VCaP (cell line): ENCODE measurements at regions not wholly inside any gene's neighbourhood (a gene's known extent, or its start where the extent isn't known, plus 50 kb on each side); places are given as distances from the start of the nearest gene placed in this dataset.

ENCODE experiments used
- H3K27ac ChIP-seq: fragments of 450-650 bp; 2 replicates; pipeline ENCODE4 v1.5.1; 2017
- TF ChIP-seq, protein P1 (sequence below): fragments of 450-650 bp; conservative IDR thresholded peaks from 2 replicates; pipeline ENCODE4 v1.5.1; 2017; ENCODE audit warnings: mild to moderate bottlenecking, moderate library complexity

DNA sequence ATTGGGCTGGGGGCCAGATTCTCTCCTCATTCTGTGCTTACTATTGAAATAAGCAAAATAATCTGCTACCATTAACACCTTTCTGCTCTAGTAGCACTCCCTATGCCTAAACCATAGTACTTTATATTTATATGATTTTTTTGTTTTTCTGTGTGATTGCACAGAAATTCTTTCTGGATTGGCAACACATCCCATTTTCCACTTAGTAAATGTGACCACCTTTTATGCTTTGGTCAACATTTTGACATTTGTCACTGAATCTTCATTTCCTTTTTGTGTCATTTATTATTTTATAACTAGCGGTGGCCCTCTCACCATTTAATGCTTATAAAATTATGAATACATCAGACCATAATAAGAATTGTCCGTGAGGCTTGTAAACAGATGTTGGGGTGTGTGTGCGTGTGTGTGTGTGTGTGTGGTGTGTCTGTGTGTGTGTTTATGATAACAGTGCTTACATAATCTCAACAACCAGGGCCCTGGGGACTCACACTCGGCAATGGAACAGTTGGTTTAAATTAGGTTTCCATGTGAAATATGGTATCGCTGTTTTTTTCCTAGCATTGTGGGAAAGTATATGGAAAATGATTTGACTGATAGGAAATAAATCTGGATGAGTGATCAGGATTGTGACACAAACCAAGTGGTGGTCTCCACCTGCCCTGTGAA, 138.9 kb downstream of the NOC3L start:
- H3K27ac ChIP-seq = no peak overlapping the region
- TF ChIP-seq, protein P1, sequence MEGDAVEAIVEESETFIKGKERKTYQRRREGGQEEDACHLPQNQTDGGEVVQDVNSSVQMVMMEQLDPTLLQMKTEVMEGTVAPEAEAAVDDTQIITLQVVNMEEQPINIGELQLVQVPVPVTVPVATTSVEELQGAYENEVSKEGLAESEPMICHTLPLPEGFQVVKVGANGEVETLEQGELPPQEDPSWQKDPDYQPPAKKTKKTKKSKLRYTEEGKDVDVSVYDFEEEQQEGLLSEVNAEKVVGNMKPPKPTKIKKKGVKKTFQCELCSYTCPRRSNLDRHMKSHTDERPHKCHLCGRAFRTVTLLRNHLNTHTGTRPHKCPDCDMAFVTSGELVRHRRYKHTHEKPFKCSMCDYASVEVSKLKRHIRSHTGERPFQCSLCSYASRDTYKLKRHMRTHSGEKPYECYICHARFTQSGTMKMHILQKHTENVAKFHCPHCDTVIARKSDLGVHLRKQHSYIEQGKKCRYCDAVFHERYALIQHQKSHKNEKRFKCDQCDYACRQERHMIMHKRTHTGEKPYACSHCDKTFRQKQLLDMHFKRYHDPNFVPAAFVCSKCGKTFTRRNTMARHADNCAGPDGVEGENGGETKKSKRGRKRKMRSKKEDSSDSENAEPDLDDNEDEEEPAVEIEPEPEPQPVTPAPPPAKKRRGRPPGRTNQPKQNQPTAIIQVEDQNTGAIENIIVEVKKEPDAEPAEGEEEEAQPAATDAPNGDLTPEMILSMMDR = no peak

DNA sequence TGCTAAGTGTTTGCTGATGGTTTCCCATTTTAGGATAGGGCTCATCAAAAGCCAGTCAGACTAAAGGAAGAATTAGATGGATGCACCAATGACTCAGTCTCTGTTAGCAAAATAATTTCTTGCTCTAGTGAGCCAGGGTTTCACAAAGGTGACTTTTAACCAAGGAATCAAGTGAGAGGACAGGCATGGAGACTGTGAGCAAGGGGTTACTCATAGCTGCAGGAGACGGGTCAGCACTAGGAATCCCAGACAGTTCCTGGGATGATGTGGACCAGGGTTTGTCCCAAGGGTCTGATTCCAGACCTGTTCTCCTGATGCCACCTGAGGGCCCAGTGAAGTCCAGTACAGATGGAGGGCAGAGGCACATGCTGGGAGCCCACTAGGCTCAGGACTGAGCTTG, 138.1 kb downstream of the NOC3L start:
- no peak overlapping the region for H3K27ac ChIP-seq
- TF ChIP-seq, protein P1 = no peak

DNA sequence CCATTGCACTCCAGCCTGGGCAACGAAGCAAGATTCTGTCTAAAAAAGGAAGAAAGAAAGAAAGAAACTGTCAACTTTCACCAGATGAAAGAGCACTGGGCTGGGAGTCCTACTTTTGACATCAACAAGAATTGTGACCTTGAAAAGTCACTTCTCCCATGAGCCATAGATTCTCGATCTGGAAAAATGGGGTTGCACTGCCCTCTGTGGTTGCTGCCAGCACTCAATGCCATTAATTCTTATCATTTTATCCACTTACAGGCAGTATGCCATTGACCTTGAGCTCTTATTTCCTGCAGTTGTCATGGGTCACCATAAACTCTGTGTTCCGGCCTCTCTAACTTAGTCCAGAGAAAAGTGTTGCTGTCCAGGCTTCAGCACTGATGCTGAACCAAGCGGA, 137.2 kb downstream of the NOC3L start:
- TF ChIP-seq, protein P1 = no peak
- no peak overlapping the region for H3K27ac ChIP-seq

DNA sequence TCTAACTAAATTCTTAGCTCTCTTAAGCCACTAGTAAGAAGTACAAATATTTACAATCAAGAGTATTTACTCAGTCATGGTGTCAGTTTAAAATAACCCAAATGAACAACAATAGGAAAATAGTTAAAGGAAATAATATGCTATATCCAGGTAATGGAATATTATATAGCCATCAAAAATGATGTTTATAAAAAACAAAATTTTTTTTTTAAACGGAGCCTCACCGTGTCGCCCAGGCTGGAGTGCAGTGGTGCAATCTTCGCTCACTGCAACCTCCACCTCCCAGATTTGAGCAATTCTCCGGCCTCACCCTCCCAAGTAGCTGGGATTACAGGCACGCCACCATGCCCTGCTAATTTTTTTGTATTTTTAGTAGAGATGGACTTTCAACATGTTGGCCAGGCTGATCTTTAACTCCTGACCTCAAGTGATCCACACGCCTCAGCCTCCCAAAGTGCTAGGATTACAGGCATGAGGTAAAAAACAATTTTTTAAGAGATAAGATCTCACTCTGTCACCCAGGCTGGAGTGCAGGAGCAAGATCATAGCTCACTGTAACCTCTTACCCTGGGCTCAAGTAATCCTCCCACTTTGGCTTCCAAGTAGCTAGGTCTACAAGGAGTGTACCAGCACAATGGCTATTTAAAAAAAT, 132.5 kb downstream of the NOC3L start:
- TF ChIP-seq, protein P1 = no peak
- no peak overlapping the region for H3K27ac ChIP-seq

DNA sequence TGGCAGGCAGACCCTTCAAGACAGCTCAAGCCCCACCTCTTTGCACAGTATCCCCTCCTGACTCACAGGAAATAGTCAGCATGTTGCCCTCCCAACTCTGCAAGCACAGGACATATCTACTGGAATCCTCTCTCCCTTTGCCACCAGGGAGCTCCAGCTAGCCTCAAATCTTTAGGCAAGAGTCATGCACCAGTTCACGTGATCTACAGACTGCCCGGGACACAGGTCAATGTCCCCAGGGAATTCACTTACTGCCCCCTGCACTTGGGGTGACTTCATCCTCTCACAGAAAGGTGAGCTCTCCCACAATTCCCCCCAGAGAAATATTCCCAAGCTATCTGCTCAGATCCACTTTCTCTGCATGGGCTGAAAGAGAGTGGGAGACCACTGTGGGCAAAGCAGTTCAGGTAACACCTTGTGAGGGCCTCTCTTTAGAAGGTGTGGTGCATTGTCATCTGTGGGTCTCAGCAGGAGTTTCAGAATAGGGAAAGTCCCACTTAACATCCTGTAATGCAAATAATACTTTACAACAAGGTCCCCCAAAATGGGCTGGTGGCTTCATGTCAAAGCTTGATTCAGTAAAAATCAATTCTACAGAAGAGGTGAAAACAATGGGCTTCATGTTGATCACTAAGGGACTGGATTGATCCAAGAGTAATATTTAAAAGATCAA, 129.9 kb downstream of the NOC3L start:
- TF ChIP-seq, protein P1 = no peak
- no peak overlapping the region for H3K27ac ChIP-seq

DNA sequence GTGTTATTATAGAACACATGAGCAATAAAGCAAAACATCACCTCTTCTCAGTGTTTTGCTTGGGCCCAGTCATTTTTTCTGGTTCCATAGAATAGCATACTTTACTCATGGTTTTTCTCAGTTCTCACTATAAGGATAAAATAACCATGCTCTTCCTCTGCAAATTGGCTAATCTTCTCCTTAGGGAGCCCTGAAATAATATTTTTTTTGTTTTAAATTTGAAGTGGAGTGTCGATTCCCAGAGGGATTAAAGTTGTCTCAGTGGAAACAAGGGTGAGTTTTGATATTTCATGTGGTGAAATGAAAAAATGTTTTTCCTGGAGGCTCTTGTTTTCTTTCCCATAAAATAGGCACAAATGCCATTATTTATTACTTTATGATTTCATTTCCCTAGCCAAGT, 127.3 kb downstream of the NOC3L start:
- no peak overlapping the region for H3K27ac ChIP-seq
- TF ChIP-seq, protein P1 = no peak

DNA sequence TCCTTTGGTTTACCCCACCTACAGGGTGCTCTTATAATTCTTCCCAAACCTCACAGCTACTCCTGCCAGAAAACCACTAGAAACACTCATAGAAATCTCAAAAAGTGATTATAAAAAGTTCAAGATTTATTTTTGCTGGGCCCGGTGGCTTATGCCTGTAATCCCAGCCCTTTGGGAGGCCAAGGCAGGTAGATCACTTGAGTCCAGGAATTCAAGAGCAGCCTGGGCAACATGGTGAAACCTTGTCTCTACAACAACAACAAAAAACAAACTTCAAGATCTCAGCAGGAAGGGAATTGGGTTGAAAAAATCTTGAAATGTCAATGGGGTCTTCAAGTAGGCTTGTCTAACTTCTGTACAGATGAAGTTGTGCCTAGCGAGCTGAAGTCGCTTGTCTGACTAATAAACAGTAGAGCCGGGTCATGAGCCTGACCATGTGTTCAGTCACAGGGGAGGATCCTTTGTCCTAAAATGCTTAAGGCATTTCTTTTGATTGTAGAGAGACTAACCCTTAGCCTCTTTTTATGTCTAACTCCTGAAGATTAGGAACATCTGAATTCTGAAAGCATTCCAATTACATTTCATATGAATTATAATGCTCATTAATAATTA, 124.6 kb downstream of the NOC3L start:
- TF ChIP-seq, protein P1 = no peak
- no peak overlapping the region for H3K27ac ChIP-seq
